Suprapubic skin (tissue), 4 donors: ENCODE measurements at regions not wholly inside any gene's neighbourhood (a gene's known extent, or its start where the extent isn't known, plus 50 kb on each side); places are given as distances from the start of the nearest gene placed in this dataset.
"Not testable (repeated sequence)": the region's sequence is repeated elsewhere in the genome, so short reads cannot be mapped to it uniquely, and the experiment has no call there.

Experiments
- DNase-seq, 2 donors: peaks; one replicate each; pipeline ENCODE4 v3.0.0-alpha.2; 2019; ENCODE audit warnings: low spot score in 2 of 2
- H3K27ac ChIP-seq: fragments of 200-600 bp; sonication (generic); one replicate; pipeline ENCODE4 v1.5.1; 2019
- H3K27me3 ChIP-seq: fragments of 200-600 bp; sonication (generic); one replicate; pipeline ENCODE4 v1.5.1; 2019
- H3K36me3 ChIP-seq: fragments of 200-600 bp; sonication (generic); one replicate; pipeline ENCODE4 v1.5.1; 2019
- H3K4me1 ChIP-seq: fragments of 200-600 bp; sonication (generic); one replicate; pipeline ENCODE4 v1.5.1; 2019
- H3K4me3 ChIP-seq: fragments of 200-600 bp; sonication (generic); one replicate; pipeline ENCODE4 v1.5.1; 2019; ENCODE audit warnings: mild to moderate bottlenecking
- H3K9me3 ChIP-seq: fragments of 200-600 bp; sonication (generic); one replicate; pipeline ENCODE4 v1.5.1; 2019
- CTCF ChIP-seq, 2 donors: fragments of 200-600 bp in 1 of 2; fragments of 450-650 bp in 1 of 2; sonication (generic) in 1 of 2; IDR thresholded peaks; one replicate each; pipeline ENCODE4 v1.5.1; 2016 to 2019; ENCODE audit warnings: antibody characterized with exemption in 2 of 2, mild to moderate bottlenecking in 1 of 2, moderate library complexity in 1 of 2
- EP300 ChIP-seq: sonication (generic); formaldehyde crosslinking; IDR thresholded peaks from one replicate; pipeline ENCODE4 v1.6.1; 2017; ENCODE audit warnings: antibody characterized with exemption
- POLR2A ChIP-seq, 2 donors: fragments of 450-650 bp; IDR thresholded peaks; one replicate each; pipeline ENCODE4 v1.6.1; 2017; ENCODE audit warnings: antibody characterized with exemption in 2 of 2, mild to moderate bottlenecking in 2 of 2, moderate library complexity in 2 of 2
- POLR2AphosphoS5 ChIP-seq, 3 donors: sonication (generic); formaldehyde crosslinking; IDR thresholded peaks; one replicate each; pipeline ENCODE4 v1.6.1; 2017; ENCODE audit warnings: antibody characterized with exemption in 3 of 3
- WGBS: methylation state at CpG from one replicate; pipeline ENCODE4 v1.1.5; 2018; 5-methylcytosine and 5-hydroxymethylcytosine counted together

GRCh38 chr14:34052658-34053014 is 101.8 kb upstream of the EGLN3 start:
- no peak overlapping the region for H3K27ac ChIP-seq
- TF ChIP-seq POLR2AphosphoS5 (IDR thresholded peaks at IDR 0.05) (no peak), POLR2A (IDR thresholded peaks at IDR 0.05) (no peak), CTCF (IDR thresholded peaks at IDR 0.05) (no peak), EP300 (no peak)
- WGBS = 82% methylated on average over 5 of the region's 5 CpGs

GRCh38 chr14:34051966-34052657 is 101.2 kb upstream of the EGLN3 start:
- 67% methylated on average over 5 of the region's 5 CpGs for WGBS
- Histone ChIP-seq H3K4me3 (no peak overlapping the region), H3K9me3 (no peaks in the 10 kb centered on the region), H3K27me3 (no peaks in the 10 kb centered on the region), H3K4me1 (peaks cover 13% of the 10 kb centered on the region), H3K36me3 (no peaks in the 10 kb centered on the region), H3K27ac (no peak overlapping the region)
- TF ChIP-seq POLR2A (IDR thresholded peaks at IDR 0.05) (no peak), CTCF (IDR thresholded peaks at IDR 0.05) (no peak), EP300 (no peak), POLR2AphosphoS5 (IDR thresholded peaks at IDR 0.05) (no peak)
- DNase-seq = no peak

More at GRCh38 chr14:34052658-34053014, 101.8 kb upstream of the EGLN3 start:
- Histone ChIP-seq H3K9me3 (no peaks in the 10 kb centered on the region), H3K4me1 (peaks cover 13% of the 10 kb centered on the region), H3K27me3 (no peaks in the 10 kb centered on the region), H3K36me3 (no peaks in the 10 kb centered on the region), H3K4me3 (no peak overlapping the region)
- no peak for DNase-seq

GRCh38 chr14:34050606-34051005 is 99.7 kb upstream of the EGLN3 start:
- WGBS = 94% methylated on average over 1 of the region's 1 CpG
- no peaks in the 10 kb centered on the region for H3K9me3 ChIP-seq
- no peaks in the 10 kb centered on the region for H3K36me3 ChIP-seq
- no peak for DNase-seq
- TF ChIP-seq POLR2A (IDR thresholded peaks at IDR 0.05) (no peak), EP300 (no peak), CTCF (IDR thresholded peaks at IDR 0.05) (no peak), POLR2AphosphoS5 (IDR thresholded peaks at IDR 0.05) (no peak)
- H3K4me1 ChIP-seq = peaks cover 13% of the 10 kb centered on the region
- H3K27me3 ChIP-seq = no peaks in the 10 kb centered on the region
- H3K4me3 ChIP-seq = no peak overlapping the region
- no peak overlapping the region for H3K27ac ChIP-seq

- WGBS = 64% methylated on average over 5 of the region's 5 CpGs
- Histone ChIP-seq H3K4me3 (no peak overlapping the region), H3K27me3 (no peaks in the 10 kb centered on the region), H3K4me1 (peaks cover 13% of the 10 kb centered on the region), H3K9me3 (no peaks in the 10 kb centered on the region), H3K27ac (no peak overlapping the region), H3K36me3 (no peaks in the 10 kb centered on the region)
- TF ChIP-seq POLR2AphosphoS5 (IDR thresholded peaks at IDR 0.05) (no peak), POLR2A (IDR thresholded peaks at IDR 0.05) (no peak), CTCF (IDR thresholded peaks at IDR 0.05) (no peak), EP300 (no peak)
- no peak for DNase-seq
Measured at GRCh38 chr14:34049790-34050189, 98.9 kb upstream of the EGLN3 start.

GRCh38 chr14:34049187-34049586 is 98.3 kb upstream of the EGLN3 start:
- not testable (repeated sequence) for H3K36me3 ChIP-seq, H3K4me3 ChIP-seq, H3K9me3 ChIP-seq, H3K27ac ChIP-seq, H3K27me3 ChIP-seq, DNase-seq
- 96% methylated on average over 7 of the region's 7 CpGs for whole genome bisulfite sequencing
- H3K4me1 ChIP-seq = peaks cover 13% of the 10 kb centered on the region
